Endodermal cell (in vitro differentiated cells): ENCODE measurements at regions not wholly inside any gene's neighbourhood (a gene's known extent, or its start where the extent isn't known, plus 50 kb on each side); places are given as distances from the start of the nearest gene placed in this dataset.

Experiments used
- DNase-seq: peaks from one replicate; pipeline ENCODE4 v3.0.0-alpha.2; 2017
- H3K27ac ChIP-seq: 2 replicates; pipeline ENCODE4 v1.5.1; 2013; ENCODE audit warnings: mild to moderate bottlenecking, low read depth, low read length, moderate library complexity
- H3K27me3 ChIP-seq: 2 replicates; pipeline ENCODE4 v1.6.1; 2013; ENCODE audit warnings: mild to moderate bottlenecking, low read length, moderate library complexity; ENCODE audit not compliant: insufficient read depth, control insufficient read depth, poor library complexity, severe bottlenecking
- H3K36me3 ChIP-seq: 2 replicates; pipeline ENCODE4 v1.7.0; 2013; ENCODE audit warnings: mild to moderate bottlenecking, low read length, moderate library complexity; ENCODE audit not compliant: control insufficient read depth, insufficient read depth
- H3K4me1 ChIP-seq: one replicate; pipeline ENCODE4 v1.7.0; 2013; ENCODE audit warnings: low read length; ENCODE audit not compliant: control insufficient read depth, insufficient read depth
- H3K4me3 ChIP-seq: 2 replicates; pipeline ENCODE4 v1.5.1; 2013; ENCODE audit warnings: mild to moderate bottlenecking, low read length, moderate library complexity
- H3K9ac ChIP-seq: 2 replicates; pipeline ENCODE4 v1.6.1; 2013; ENCODE audit warnings: mild to moderate bottlenecking, low read length, moderate library complexity; ENCODE audit not compliant: poor library complexity, severe bottlenecking; ENCODE audit errors: extremely low read depth
- H3K9me3 ChIP-seq: 2 replicates; pipeline ENCODE4 v1.6.1; 2013; ENCODE audit warnings: mild to moderate bottlenecking, low read length, moderate library complexity; ENCODE audit not compliant: control insufficient read depth
- H3K27ac Mint-ChIP-seq: 2 replicates; pipeline ENCODE4 v1.8.0; 2020; ENCODE audit warnings: mixed read lengths
- H3K27me3 Mint-ChIP-seq: 2 replicates; pipeline ENCODE4 v1.8.0; 2021; ENCODE audit warnings: mild to moderate bottlenecking, mixed read lengths; ENCODE audit not compliant: insufficient read depth
- H3K36me3 Mint-ChIP-seq: 2 replicates; pipeline ENCODE4 v1.8.0; 2020; ENCODE audit warnings: low read depth, mixed read lengths
- H3K4me1 Mint-ChIP-seq: 2 replicates; pipeline ENCODE4 v1.8.0; 2020; ENCODE audit warnings: mixed read lengths
- H3K4me3 Mint-ChIP-seq: 2 replicates; pipeline ENCODE4 v1.8.0; 2020; ENCODE audit warnings: mild to moderate bottlenecking, moderate library complexity, mixed read lengths
- H3K9me3 Mint-ChIP-seq: 2 replicates; pipeline ENCODE4 v1.8.0; 2020; ENCODE audit warnings: mild to moderate bottlenecking, mixed read lengths
- WGBS, 2 experiments: methylation state at CpG; one replicate each; pipeline versions ENCODE4 v1.1.5 to v1.1.7; 2013; ENCODE audit warnings: missing lambda C conversion rate in 2 of 2, mixed read lengths in 1 of 2; ENCODE audit not compliant: insufficient coverage in 1 of 2, insufficient read length in 1 of 2; 5-methylcytosine and 5-hydroxymethylcytosine counted together
- TF ChIP-seq, protein P1 (sequence below): fragments of 200-600 bp; sonication (generic); conservative IDR thresholded peaks from 2 replicates; pipeline ENCODE4 v1.5.0; 2021; ENCODE audit warnings: antibody characterized with exemption, mild to moderate bottlenecking

DNA sequence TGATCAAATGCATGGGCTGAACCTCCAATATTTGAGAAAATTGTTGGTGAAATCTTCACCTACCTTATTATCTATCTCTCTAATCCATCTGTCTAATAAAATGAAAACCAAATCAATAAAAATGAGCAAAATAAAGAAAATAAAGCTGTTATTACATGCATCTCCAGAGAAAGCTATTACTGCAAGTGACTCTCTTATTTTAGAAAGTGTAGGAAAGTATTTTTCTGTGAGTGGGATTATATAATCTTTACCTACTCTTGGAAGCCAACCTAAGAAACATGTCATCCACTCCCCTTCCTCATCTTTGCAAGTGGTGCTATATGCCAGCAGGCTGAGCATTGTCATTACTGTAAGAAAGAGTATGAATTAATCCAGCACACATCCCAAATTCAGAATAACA, 191.5 kb upstream of the RFC3 start:
- Mint-ChIP-seq H3K27me3 (peaks cover 8% of the 10 kb centered on the region), H3K36me3 (no peaks in the 10 kb centered on the region), H3K4me1 (peaks cover 18% of the 10 kb centered on the region), H3K9me3 (peaks cover 4% of the 10 kb centered on the region), H3K4me3 (no peak overlapping the region), H3K27ac (no peak overlapping the region)
- no peaks in the 10 kb centered on the region for H3K36me3 ChIP-seq
- no peak overlapping the region for H3K27ac ChIP-seq
- peaks cover 19% of the 10 kb centered on the region for H3K27me3 ChIP-seq
- H3K9me3 ChIP-seq: no peaks in the 10 kb centered on the region
- no peak overlapping the region for H3K4me3 ChIP-seq
- TF ChIP-seq, protein P1, sequence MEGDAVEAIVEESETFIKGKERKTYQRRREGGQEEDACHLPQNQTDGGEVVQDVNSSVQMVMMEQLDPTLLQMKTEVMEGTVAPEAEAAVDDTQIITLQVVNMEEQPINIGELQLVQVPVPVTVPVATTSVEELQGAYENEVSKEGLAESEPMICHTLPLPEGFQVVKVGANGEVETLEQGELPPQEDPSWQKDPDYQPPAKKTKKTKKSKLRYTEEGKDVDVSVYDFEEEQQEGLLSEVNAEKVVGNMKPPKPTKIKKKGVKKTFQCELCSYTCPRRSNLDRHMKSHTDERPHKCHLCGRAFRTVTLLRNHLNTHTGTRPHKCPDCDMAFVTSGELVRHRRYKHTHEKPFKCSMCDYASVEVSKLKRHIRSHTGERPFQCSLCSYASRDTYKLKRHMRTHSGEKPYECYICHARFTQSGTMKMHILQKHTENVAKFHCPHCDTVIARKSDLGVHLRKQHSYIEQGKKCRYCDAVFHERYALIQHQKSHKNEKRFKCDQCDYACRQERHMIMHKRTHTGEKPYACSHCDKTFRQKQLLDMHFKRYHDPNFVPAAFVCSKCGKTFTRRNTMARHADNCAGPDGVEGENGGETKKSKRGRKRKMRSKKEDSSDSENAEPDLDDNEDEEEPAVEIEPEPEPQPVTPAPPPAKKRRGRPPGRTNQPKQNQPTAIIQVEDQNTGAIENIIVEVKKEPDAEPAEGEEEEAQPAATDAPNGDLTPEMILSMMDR: no peak
- DNase-seq: no peak
- no peak overlapping the region for H3K9ac ChIP-seq
- no peaks in the 10 kb centered on the region for H3K4me1 ChIP-seq

DNA sequence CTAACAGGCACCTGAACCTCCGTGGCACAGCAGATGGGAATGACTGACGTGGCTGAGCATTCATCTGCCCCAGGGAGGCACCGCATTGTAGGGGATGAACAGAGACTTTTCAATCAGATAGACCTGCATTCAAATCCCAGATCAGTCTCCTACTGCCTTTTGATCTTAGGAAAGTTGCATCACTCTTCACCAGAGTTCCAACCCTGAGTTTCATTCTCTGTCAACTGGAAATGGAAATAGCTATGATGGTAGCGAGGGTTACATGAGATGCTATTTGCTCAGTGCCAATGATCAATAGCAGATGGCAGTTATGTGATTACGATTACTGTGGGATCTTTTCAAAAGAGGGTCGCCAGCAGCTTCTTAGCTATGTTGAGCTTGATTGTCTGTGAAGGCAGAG, 189.3 kb upstream of the RFC3 start:
- no peak overlapping the region for H3K27ac ChIP-seq
- H3K27ac Mint-ChIP-seq: no peak overlapping the region

DNA sequence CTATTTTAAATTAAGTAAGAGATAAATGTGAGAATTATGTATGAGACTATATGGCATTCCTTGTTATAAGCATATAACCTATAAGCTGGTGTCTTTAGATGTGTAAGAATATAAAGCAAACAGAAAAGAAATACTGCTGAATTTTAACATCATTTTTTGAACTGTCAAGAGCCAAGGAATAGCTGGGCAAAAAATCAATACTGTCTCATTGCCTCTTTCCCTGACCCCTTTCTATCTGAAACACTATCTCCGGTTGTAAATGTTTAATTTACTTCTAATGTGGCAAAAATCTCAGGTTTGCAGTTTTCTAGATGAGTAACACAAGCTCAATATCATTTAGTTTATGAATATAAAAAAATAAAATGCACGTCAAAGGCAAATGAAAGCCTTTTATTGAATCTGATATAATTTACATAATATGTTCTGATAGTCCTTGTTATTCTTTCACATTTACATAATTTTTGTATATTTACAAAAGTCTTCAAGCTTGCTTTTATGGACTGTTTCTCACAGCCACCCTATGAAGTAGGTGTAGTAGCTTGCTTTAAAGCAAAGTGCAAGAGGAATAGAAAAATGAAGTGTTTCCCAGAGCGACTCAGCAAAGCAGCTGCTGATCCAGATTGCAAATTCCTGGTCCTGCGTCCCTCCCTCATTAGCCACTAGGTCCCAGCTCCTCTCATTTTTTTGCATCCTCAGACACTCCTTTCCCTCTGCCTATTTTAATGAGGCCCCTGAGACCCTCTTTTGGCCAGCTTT, 188.2 kb upstream of the RFC3 start:
- Mint-ChIP-seq H3K4me3 (no peak overlapping the region), H3K27me3 (peaks cover 21% of the 10 kb centered on the region), H3K4me1 (peaks cover 18% of the 10 kb centered on the region), H3K9me3 (no peaks in the 10 kb centered on the region), H3K36me3 (no peaks in the 10 kb centered on the region), H3K27ac (no peak overlapping the region)
- no peaks in the 10 kb centered on the region for H3K4me1 ChIP-seq
- H3K9me3 ChIP-seq: no peaks in the 10 kb centered on the region
- H3K9ac ChIP-seq: no peak overlapping the region
- WGBS, 2 experiments: 79 to 93% methylated on average over 2 to 4 of the region's 4 CpGs
- no peak for DNase-seq
- TF ChIP-seq, protein P1: no peak
- no peak overlapping the region for H3K27ac ChIP-seq
- H3K36me3 ChIP-seq: no peaks in the 10 kb centered on the region
- H3K4me3 ChIP-seq: no peak overlapping the region
- H3K27me3 ChIP-seq: peaks cover 41% of the 10 kb centered on the region

More for the DNA sequence above, 189.3 kb upstream of the RFC3 start:
- Mint-ChIP-seq H3K9me3 (no peaks in the 10 kb centered on the region), H3K4me3 (no peak overlapping the region), H3K36me3 (no peaks in the 10 kb centered on the region), H3K27me3 (peaks cover 13% of the 10 kb centered on the region), H3K4me1 (peaks cover 18% of the 10 kb centered on the region)
- 91 to 92% methylated on average over 6 of the region's 6 CpGs for WGBS, 2 experiments
- peaks cover 30% of the 10 kb centered on the region for H3K27me3 ChIP-seq
- TF ChIP-seq, protein P1: no peak
- no peaks in the 10 kb centered on the region for H3K36me3 ChIP-seq
- DNase-seq: no peak
- H3K9ac ChIP-seq: no peak overlapping the region
- H3K9me3 ChIP-seq: no peaks in the 10 kb centered on the region
- no peaks in the 10 kb centered on the region for H3K4me1 ChIP-seq
- H3K4me3 ChIP-seq: no peak overlapping the region
